ENCODE measurements at regions not wholly inside any gene's neighbourhood (a gene's known extent, or its start where the extent isn't known, plus 50 kb on each side); places are given as distances from the start of the nearest gene placed in this dataset.

GRCh38 chr2:156181208-156181607 lies 151.3 kb downstream of the NR4A2 start:
- FAIRE-seq, result no peak
- no peak for TF ChIP-seq POLR2AphosphoS5 (IDR thresholded peaks at IDR 0.05; ENCODE audit: low read depth, low read length)
- TF ChIP-seq TEAD4 (IDR thresholded peaks at IDR 0.05; ENCODE audit: low read depth, low read length), result no peak
- TF ChIP-seq KDM1A (IDR thresholded peaks at IDR 0.05; ENCODE audit: borderline replicate concordance, low read length), result no peak
- TF ChIP-seq CHD2 (IDR thresholded peaks at IDR 0.05; ENCODE audit: low read length), result no peak
- no peak for TF ChIP-seq POU5F1 (IDR thresholded peaks at IDR 0.05; ENCODE audit: low read depth, low read length)
- TF ChIP-seq GABPA (IDR thresholded peaks at IDR 0.05; ENCODE audit: borderline replicate concordance, insufficient read depth, low read length), result no peak
- TF ChIP-seq MAFK (IDR thresholded peaks at IDR 0.05; ENCODE audit: low read depth, low read length), result no peak
- TF ChIP-seq CREB1 (IDR thresholded peaks at IDR 0.05), result no peak
- TF ChIP-seq SRF (IDR thresholded peaks at IDR 0.05; ENCODE audit: low read depth, low read length), result no peak
- TF ChIP-seq FOSL1 (IDR thresholded peaks at IDR 0.05; ENCODE audit: insufficient read depth, low read depth, low read length), result no peak
- no peak for TF ChIP-seq TAF7 (optimal IDR thresholded peaks at IDR 0.05; ENCODE audit: borderline replicate concordance, low read depth, low read length)
- no peak for TF ChIP-seq USF2 (IDR thresholded peaks at IDR 0.05; ENCODE audit: low read length)
- TF ChIP-seq SAP30 (IDR thresholded peaks at IDR 0.05; ENCODE audit: insufficient read depth, insufficient replicate concordance, low read length), result no peak
- no peak for TF ChIP-seq ASH2L (IDR thresholded peaks at IDR 0.05; ENCODE audit: low read length)
- no peak for TF ChIP-seq TBP (IDR thresholded peaks at IDR 0.05; ENCODE audit: low read depth, low read length)

More at GRCh38 chr2:156181208-156181607, 151.3 kb downstream of the NR4A2 start:
- Histone ChIP-seq H2BK15ac (ENCODE audit: low read length) (no peak overlapping the region), H3K14ac (ENCODE audit: insufficient read length) (no peak overlapping the region), H4K91ac (replicated peaks; ENCODE audit: insufficient read length, low read length) (no peak overlapping the region), H3K23me2 (ENCODE audit: low read depth, low read length) (no peaks in the 10 kb centered on the region; the same call in 1 of the 2 replicates), H3K4me3 (ENCODE audit: extremely low read depth in 1 of 4, insufficient read depth in 2 of 4, low read depth in 3 of 4, low read length in 4 of 4) (no peak overlapping the region), H3K27me3 (replicated peaks in 1 of 4; ENCODE audit: control insufficient read depth in 3 of 4, extremely low read depth in 1 of 4, insufficient read depth in 3 of 4, low read length in 3 of 4) (no peaks in the 10 kb centered on the region), H2BK20ac (ENCODE audit: low read length) (no peak overlapping the region), H3K9me3 (ENCODE audit: insufficient read depth in 2 of 2, low read depth in 1 of 2, low read length in 1 of 2) (no peaks in the 10 kb centered on the region), H2AK5ac (ENCODE audit: low read depth, low read length) (no peak overlapping the region), H2BK12ac (ENCODE audit: low read depth, low read length) (no peak overlapping the region), H3K9ac (replicated peaks in 1 of 4; ENCODE audit: extremely low read depth in 1 of 4, low read depth in 3 of 4, low read length in 3 of 4) (no peak overlapping the region), H3K27ac (ENCODE audit: low read depth, low read length) (no peak overlapping the region), H4K8ac (ENCODE audit: extremely low read depth, insufficient read depth, low read length) (no peak overlapping the region), H2BK120ac (replicated peaks; ENCODE audit: low read depth, low read length) (no peak overlapping the region), H4K5ac (ENCODE audit: insufficient read length, low read depth, low read length) (no peak overlapping the region), H3K4me1 (replicated peaks in 1 of 4; ENCODE audit: control insufficient read depth in 3 of 4, insufficient read depth in 4 of 4, low read length in 3 of 4) (peaks cover 0 to 5% (median 1%) of the 10 kb centered on the region in 4 experiments; a peak in 2 of 7 replicates), H2BK5ac (ENCODE audit: low read depth, low read length) (no peak overlapping the region), H3K79me1 (ENCODE audit: low read depth, low read length) (no peaks in the 10 kb centered on the region), H3K36me3 (ENCODE audit: control insufficient read depth in 2 of 4, insufficient read depth in 4 of 4, low read length in 3 of 4) (no peaks in the 10 kb centered on the region), H3K18ac (ENCODE audit: extremely low read depth, low read length) (no peak overlapping the region), H3K4ac (replicated peaks; ENCODE audit: insufficient read length, low read depth, low read length) (no peak overlapping the region), H2AFZ (ENCODE audit: low read length) (no peak overlapping the region), H3K4me2 (ENCODE audit: insufficient read depth in 1 of 2, low read depth in 2 of 2, low read length in 2 of 2) (no peak overlapping the region), H3K79me2 (ENCODE audit: control insufficient read depth in 1 of 2, insufficient read depth in 2 of 2, low read length in 2 of 2) (no peaks in the 10 kb centered on the region), H4K20me1 (replicated peaks in 1 of 2; ENCODE audit: control insufficient read depth in 1 of 2, insufficient read depth in 2 of 2, low read length in 2 of 2) (no peaks in the 10 kb centered on the region), H3K23ac (ENCODE audit: insufficient read length) (no peak overlapping the region), H3K56ac (replicated peaks; ENCODE audit: insufficient read length, low read depth, low read length) (no peak overlapping the region)
- no peak for DNase-seq (ENCODE audit: low read depth in 1 of 2, low spot score in 2 of 2)
- POLR2A ChIA-PET (ENCODE audit: partially characterized antibody), result no interaction called here
- CTCF ChIA-PET (ENCODE audit: partially characterized antibody), result interaction anchor here (1.0 to 1.2 kb wide), 2 partner anchors 154 to 805 kb away, joined by 3 to 4 read pairs; no protein-coding TSS in a partner anchor
- WGBS, 2 experiments (ENCODE audit: extremely low coverage in 1 of 2, insufficient coverage in 1 of 2, insufficient read length in 1 of 2, insufficient replicate concordance in 2 of 2, low coverage in 1 of 2, low lambda C conversion rate in 2 of 2, missing lambda C conversion rate in 1 of 2), result 81% methylated on average over 1 of the region's 1 CpG; no CpG with 5 or more reads in 1 of the 2 experiments

Measured in H1 (cell line).